HepG2 (cell line): ENCODE measurements at regions not wholly inside any gene's neighbourhood (a gene's known extent, or its start where the extent isn't known, plus 50 kb on each side); places are given as distances from the start of the nearest gene placed in this dataset.

Source experiments
- ATAC-seq: fragments of 200-7000 bp; cut with Tn5 transposase; 3 replicates; pipeline ENCODE4 v1.9.1; 2020; ENCODE audit warnings: mild to moderate bottlenecking, moderate library complexity
- BruUV-seq: library from RNA; stranded (reverse); fragments of 400-500 nt; replicated peaks from 2 replicates; lab custom pipeline; 2021; lab: Mats Ljungman, UMichigan
- CTCF ChIA-PET: fragments of 300-600 bp; formaldehyde crosslinking; extraction: SDS; loops from one replicate; lab custom pipeline; 2021; ENCODE audit warnings: low total read pairs, inconsistent platforms, low intra/inter-chr PET ratio; lab: Yijun Ruan, JAX
- POLR2A ChIA-PET: fragments of 350-600 bp; sonication (Branson Sonifier 250); formaldehyde crosslinking; loops from one replicate; lab custom pipeline; 2020; ENCODE audit warnings: antibody characterized with exemption, inconsistent platforms; lab: Yijun Ruan, JAX
- DNase-seq: peaks from one replicate; pipeline ENCODE4 v3.0.0-alpha.2; 2015; ENCODE audit warnings: low spot score
- FAIRE-seq: peaks from 3 replicates; lab custom pipeline; 2011; peaks lifted over from hg19 to GRCh38; lab: Jason Lieb, UNC
- H2AFZ ChIP-seq: one replicate; pipeline ENCODE4 v1.6.1; 2011; ENCODE audit warnings: low read length, inconsistent platforms
- H3K27ac ChIP-seq: fragments of 300-600 bp; 3 replicates; pipeline ENCODE4 v1.8.0; 2011; ENCODE audit warnings: mixed run types, mild to moderate bottlenecking, mixed read lengths, low read length, inconsistent platforms; ENCODE audit not compliant: insufficient read depth; ENCODE audit errors: extremely low read length
- H3K27me3 ChIP-seq, 2 experiments: fragments of 200-600 bp in 1 of 2; 2 replicates in 1 of 2; 3 replicates in 1 of 2; pipeline versions ENCODE4 v1.6.0 to v1.8.0; 2011; ENCODE audit warnings: low read length in 2 of 2, mild to moderate bottlenecking in 2 of 2, moderate library complexity in 2 of 2, inconsistent platforms in 1 of 2; ENCODE audit not compliant: insufficient read depth in 2 of 2, control insufficient read depth in 1 of 2
- H3K36me3 ChIP-seq, 2 experiments: fragments of 200-600 bp in 1 of 2; replicated peaks in 1 of 2; 2 replicates in 1 of 2; 3 replicates in 1 of 2; pipeline versions ENCODE4 v1.5.1 to v1.8.0; 2011; ENCODE audit warnings: low read length in 2 of 2, inconsistent platforms in 1 of 2; ENCODE audit not compliant: insufficient read depth in 2 of 2, control insufficient read depth in 1 of 2
- H3K4me1 ChIP-seq: 2 replicates; pipeline ENCODE4 v1.5.1; 2012; ENCODE audit warnings: low read length, inconsistent platforms; ENCODE audit not compliant: insufficient read depth
- H3K4me2 ChIP-seq: 2 replicates; pipeline ENCODE4 v1.6.0; 2011; ENCODE audit warnings: low read depth, low read length, inconsistent platforms
- H3K4me3 ChIP-seq, 3 experiments: fragments of 200-600 bp in 1 of 3; sonication (generic), shearing (Covaris generic) in 1 of 3; replicated peaks in 1 of 3; 2 replicates each; pipeline ENCODE4 v1.5.1; 2011 to 2016; ENCODE audit warnings: low read length in 3 of 3, inconsistent platforms in 2 of 3, low read depth in 2 of 3, mild to moderate bottlenecking in 2 of 3, control low read depth in 1 of 3, mixed read lengths in 1 of 3; ENCODE audit not compliant: insufficient read depth in 1 of 3
- H3K79me2 ChIP-seq: one replicate; pipeline ENCODE4 v1.6.1; 2011; ENCODE audit warnings: low read length, inconsistent platforms; ENCODE audit not compliant: insufficient read depth
- H3K9ac ChIP-seq: 2 replicates; pipeline ENCODE4 v1.6.0; 2011; ENCODE audit warnings: mild to moderate bottlenecking, low read depth, low read length, inconsistent platforms; ENCODE audit not compliant: insufficient read depth
- H3K9me3 ChIP-seq: 2 replicates; pipeline ENCODE4 v1.5.1; 2012; ENCODE audit warnings: mild to moderate bottlenecking, low read length
- H4K20me1 ChIP-seq: 2 replicates; pipeline ENCODE4 v1.6.0; 2011; ENCODE audit warnings: inconsistent platforms, mild to moderate bottlenecking, low read length, moderate library complexity; ENCODE audit not compliant: insufficient read depth
- ARNT ChIP-seq: fragments of 450-650 bp; IDR thresholded peaks from 2 replicates; pipeline ENCODE4 v1.6.1; 2017
- ATRX ChIP-seq: sonication (generic); formaldehyde crosslinking; IDR thresholded peaks from 2 replicates; pipeline ENCODE4 v1.4.0; 2020; ENCODE audit warnings: missing genetic modification reagents, borderline replicate concordance
- BRCA1 ChIP-seq: sonication (generic); formaldehyde crosslinking; IDR thresholded peaks from 2 replicates; pipeline ENCODE4 v1.4.0; 2020; ENCODE audit warnings: missing genetic modification reagents
- FOXO1 ChIP-seq: sonication (generic); formaldehyde crosslinking; IDR thresholded peaks from 2 replicates; pipeline ENCODE4 v1.4.0; 2020; ENCODE audit warnings: missing genetic modification reagents
- GPBP1L1 ChIP-seq: sonication (generic); formaldehyde crosslinking; IDR thresholded peaks from 2 replicates; pipeline ENCODE4 v1.5.0; 2020; ENCODE audit warnings: mild to moderate bottlenecking, missing genetic modification reagents
- HINFP ChIP-seq: sonication (generic); formaldehyde crosslinking; IDR thresholded peaks from 2 replicates; pipeline ENCODE4 v1.4.0; 2020; ENCODE audit warnings: low read depth, mild to moderate bottlenecking, missing genetic modification reagents
- MAFF ChIP-seq: IDR thresholded peaks from 2 replicates; pipeline ENCODE4 v1.6.1; 2011; ENCODE audit warnings: low read depth, low read length, improper control_type of control experiment
- MAFG ChIP-seq: sonication (generic); formaldehyde crosslinking; IDR thresholded peaks from 2 replicates; pipeline ENCODE4 v1.5.1; 2020; ENCODE audit warnings: mild to moderate bottlenecking, missing genetic modification reagents
- MAFK ChIP-seq, 2 experiments: IDR thresholded peaks in 1 of 2; conservative IDR thresholded peaks in 1 of 2; 2 replicates each; pipeline ENCODE4 v1.6.1; 2011; ENCODE audit warnings: improper control_type of control experiment in 2 of 2, low read length in 2 of 2
- MED8 ChIP-seq: sonication (generic); formaldehyde crosslinking; IDR thresholded peaks from 2 replicates; pipeline ENCODE4 v1.8.1; 2023; ENCODE audit warnings: mild to moderate bottlenecking, missing genetic modification reagents; ENCODE audit not compliant: insufficient replicate concordance
- MXI1 ChIP-seq: IDR thresholded peaks from 3 replicates; pipeline ENCODE4 v1.6.1; 2012; ENCODE audit warnings: low read depth, low read length, inconsistent platforms, borderline replicate concordance
- RFX5 ChIP-seq: IDR thresholded peaks from 2 replicates; pipeline ENCODE4 v1.6.1; 2011; ENCODE audit warnings: low read depth, low read length, improper control_type of control experiment
- RNF2 ChIP-seq: fragments of 450-650 bp; conservative IDR thresholded peaks from 2 replicates; pipeline ENCODE4 v1.6.1; 2016; ENCODE audit warnings: low read depth
- SCMH1 ChIP-seq: sonication (generic); formaldehyde crosslinking; IDR thresholded peaks from 2 replicates; pipeline ENCODE4 v1.9.0; 2021; ENCODE audit warnings: missing genetic modification reagents, mild to moderate bottlenecking, borderline replicate concordance
- TGIF2 ChIP-seq: IDR thresholded peaks from 2 replicates; pipeline ENCODE4 v1.6.1; 2016; ENCODE audit warnings: control low read depth, missing compliant biosample characterization
- ZMYM3 ChIP-seq: sonication (generic); formaldehyde crosslinking; IDR thresholded peaks from 2 replicates; pipeline ENCODE4 v1.5.1; 2020; ENCODE audit warnings: mild to moderate bottlenecking, missing genetic modification reagents
- ZNF232 ChIP-seq: sonication (generic); formaldehyde crosslinking; IDR thresholded peaks from 2 replicates; pipeline ENCODE4 v1.4.0; 2020; ENCODE audit warnings: missing genetic modification reagents, borderline replicate concordance
- ZNF460 ChIP-seq: sonication (generic); formaldehyde crosslinking; IDR thresholded peaks from 2 replicates; pipeline ENCODE4 v1.5.1; 2020; ENCODE audit warnings: missing genetic modification reagents, mild to moderate bottlenecking, borderline replicate concordance
- ZNF619 ChIP-seq: sonication (generic); formaldehyde crosslinking; IDR thresholded peaks from 2 replicates; pipeline ENCODE4 v1.4.0; 2020; ENCODE audit warnings: mild to moderate bottlenecking, missing genetic modification reagents
- ZNF703 ChIP-seq: sonication (generic); formaldehyde crosslinking; IDR thresholded peaks from 2 replicates; pipeline ENCODE4 v1.5.1; 2020; ENCODE audit warnings: missing genetic modification reagents, mild to moderate bottlenecking, moderate library complexity, borderline replicate concordance
- ZSCAN12 ChIP-seq: sonication (generic); formaldehyde crosslinking; IDR thresholded peaks from 2 replicates; pipeline ENCODE4 v1.9.0; 2021; ENCODE audit warnings: mild to moderate bottlenecking, missing genetic modification reagents
- WGBS: methylation state at CpG from one replicate; pipeline ENCODE4 v1.1.6; 2017; ENCODE audit warnings: low lambda C conversion rate; 5-methylcytosine and 5-hydroxymethylcytosine counted together
- in situ Hi-C: cut with HindIII; loops from 2 replicates; pipeline ENCODE4 v1.10.0; 2017; ENCODE audit warnings: low pct_unique_long_range_greater_than_20kb; ENCODE audit not compliant: extremely low pct_ligation_motif_present
- intact Hi-C: fragments of 100-400 bp; cut with micrococcal nuclease; formaldehyde crosslinking; loops from one replicate; pipeline ENCODE4 v1.10.0; 2022; ENCODE audit not compliant: unreplicated experiment

- no peak for FAIRE-seq
- Histone ChIP-seq H3K4me3 (no peak overlapping the region), H3K4me2 (no peak overlapping the region), H3K9me3 (no peaks in the 10 kb centered on the region), H3K27me3 (peaks cover 0 to 25% of the 10 kb centered on the region in 2 experiments; a peak in 2 of 5 replicates), H3K9ac (no peak overlapping the region), H3K79me2 (no peaks in the 10 kb centered on the region), H3K4me1 (no peaks in the 10 kb centered on the region), H3K36me3 (no peaks in the 10 kb centered on the region), H4K20me1 (no peaks in the 10 kb centered on the region), H3K27ac (no peak overlapping the region), H2AFZ (no peak overlapping the region)
- CTCF ChIA-PET = no interaction called here
- in situ Hi-C loops = no loop called here
- POLR2A ChIA-PET = no interaction called here
- DNase-seq = no peak
- WGBS = 5% methylated on average over 3 of the region's 3 CpGs
- TF ChIP-seq ZSCAN12 (CRISPR knock-in tag) (no peak), ZNF460 (no peak), MED8 (CRISPR knock-in tag) (no peak), ATRX (CRISPR knock-in tag) (no peak), MAFG (CRISPR knock-in tag) (0 out of 2 replicates have a peak, but pooled peaks have one; percentile 19), RFX5 (peak; percentile 75; the same call in 1 of the 2 replicates), MAFK (conservative IDR thresholded peaks at IDR 0.05 in 1 of 2, IDR thresholded peaks at IDR 0.05 in 1 of 2; ENCODE audit: low read length in 2 of 2) (peak; percentile 100), MXI1 (no peak), BRCA1 (no peak), MAFF (peak; percentile 100)
- intact Hi-C loops = no loop called here
- no TSS peak for BruUV-seq
- ATAC-seq = no peak
These were observed 1158.3 kb downstream of the RPIA start for GRCh38 chr2:89849731-89850130.

- FAIRE-seq = no peak
- in situ Hi-C loops = no loop called here
- WGBS = 16% methylated on average over 3 of the region's 3 CpGs
- Histone ChIP-seq H3K4me1 (no peaks in the 10 kb centered on the region), H3K9me3 (no peaks in the 10 kb centered on the region), H3K4me3 (no peak overlapping the region), H3K79me2 (no peaks in the 10 kb centered on the region), H3K4me2 (no peak overlapping the region), H3K27me3 (peaks cover 0 to 25% of the 10 kb centered on the region in 2 experiments; a peak in 2 of 5 replicates), H3K27ac (no peak overlapping the region), H2AFZ (no peak overlapping the region), H4K20me1 (no peaks in the 10 kb centered on the region), H3K36me3 (no peaks in the 10 kb centered on the region), H3K9ac (no peak overlapping the region)
- no TSS peak for BruUV-seq
- DNase-seq = no peak
- intact Hi-C loops = no loop called here
- ChIA-PET CTCF (no interaction called here), POLR2A (no interaction called here)
- ATAC-seq = no peak
- TF ChIP-seq ZNF619 (CRISPR knock-in tag) = no peak
- no peak for TF ChIP-seq ZNF703 (CRISPR knock-in tag)
- TF ChIP-seq TGIF2 (CRISPR knock-in tag) = no peak
- no peak for TF ChIP-seq HINFP (CRISPR knock-in tag)
- TF ChIP-seq ZNF232 = no peak
- TF ChIP-seq ZMYM3 (CRISPR knock-in tag) = no peak
- no peak for TF ChIP-seq GPBP1L1 (CRISPR knock-in tag)
- no peak for TF ChIP-seq FOXO1 (CRISPR knock-in tag)
- no peak for TF ChIP-seq ARNT
- TF ChIP-seq RNF2 = no peak
- no peak for TF ChIP-seq SCMH1 (CRISPR knock-in tag)
These were observed 1159.0 kb downstream of the RPIA start for GRCh38 chr2:89850481-89850880.
